K562 (cell line): ENCODE measurements at regions not wholly inside any gene's neighbourhood (a gene's known extent, or its start where the extent isn't known, plus 50 kb on each side); places are given as distances from the start of the nearest gene placed in this dataset.
A peak's percentile ranks its signal among the peaks of the same experiment; 100 is the strongest.

ENCODE experiments used
- ATAC-seq: fragments of 200-7000 bp; cut with Tn5 transposase; 3 replicates; pipeline ENCODE4 v1.9.1; 2020; ENCODE audit warnings: moderate library complexity
- BruUV-seq: library from RNA; stranded (reverse); fragments of 400-500 nt; replicated peaks from 2 replicates; lab custom pipeline; 2021; lab: Mats Ljungman, UMichigan
- CTCF ChIA-PET: fragments of 300-600 bp; formaldehyde crosslinking; extraction: SDS; loops from one replicate; lab custom pipeline; 2021; ENCODE audit warnings: low intra/inter-chr PET ratio; lab: Yijun Ruan, JAX
- POLR2A ChIA-PET: fragments of 300-600, 350-650 bp; sonication (Branson Sonifier 250); formaldehyde crosslinking; extraction: SDS; loops from one replicate; lab custom pipeline; 2021; ENCODE audit warnings: antibody characterized with exemption, inconsistent platforms; lab: Yijun Ruan, JAX
- DNase-seq, 4 experiments: peaks; one replicate each; pipeline versions ENCODE4 v3.0.0 to v3.0.0-alpha.2; 2011 to 2018; ENCODE audit warnings: low spot score in 3 of 4, mixed read lengths in 3 of 4; ENCODE audit errors: extremely low read depth in 1 of 4
- FAIRE-seq: peaks from 2 replicates; lab custom pipeline; 2011; peaks lifted over from hg19 to GRCh38; lab: Jason Lieb, UNC
- H2AFZ ChIP-seq: 2 replicates; pipeline ENCODE4 v1.6.0; 2011; ENCODE audit warnings: low read depth, low read length, control low read depth, inconsistent platforms
- H3K27ac ChIP-seq: fragments of 200-600 bp; 3 replicates; pipeline ENCODE4 v1.8.0; 2011; ENCODE audit warnings: low read depth, mild to moderate bottlenecking, control low read depth, inconsistent platforms, low read length, moderate library complexity, mixed read lengths; ENCODE audit errors: extremely low read depth
- H3K27me3 ChIP-seq, 2 experiments: fragments of 300-600 bp in 1 of 2; 2 replicates in 1 of 2; 3 replicates in 1 of 2; pipeline versions ENCODE4 v1.6.0 to v1.8.0; 2011; ENCODE audit warnings: inconsistent platforms in 2 of 2, low read length in 2 of 2, mild to moderate bottlenecking in 1 of 2, mixed read lengths in 1 of 2, moderate library complexity in 1 of 2; ENCODE audit not compliant: control insufficient read depth in 2 of 2, insufficient read depth in 2 of 2
- H3K36me3 ChIP-seq: fragments of 300-600 bp; 3 replicates; pipeline ENCODE4 v1.8.0; 2011; ENCODE audit warnings: mild to moderate bottlenecking, low read length, inconsistent platforms; ENCODE audit not compliant: control insufficient read depth, insufficient read depth
- H3K4me1 ChIP-seq, 2 experiments: fragments of 200-600 bp in 1 of 2; replicated peaks in 1 of 2; 2 replicates in 1 of 2; 3 replicates in 1 of 2; pipeline versions ENCODE4 v1.5.1 to v1.8.0; 2011; ENCODE audit warnings: inconsistent platforms in 2 of 2, low read length in 2 of 2, mild to moderate bottlenecking in 1 of 2, mixed read lengths in 1 of 2, moderate library complexity in 1 of 2; ENCODE audit not compliant: control insufficient read depth in 2 of 2, insufficient read depth in 2 of 2
- H3K4me2 ChIP-seq: 2 replicates; pipeline ENCODE4 v1.6.1; 2011; ENCODE audit warnings: low read length, control low read depth, inconsistent platforms, mixed read lengths; ENCODE audit not compliant: insufficient read depth
- H3K4me3 ChIP-seq: fragments of 200-600 bp; sonication (generic), shearing (Covaris generic); 2 replicates; pipeline ENCODE4 v1.5.1; 2016; ENCODE audit warnings: control low read depth, inconsistent platforms
- H3K79me2 ChIP-seq: fragments of 200-600 bp; 3 replicates; pipeline ENCODE4 v1.8.0; 2011; ENCODE audit warnings: low read length, inconsistent platforms; ENCODE audit not compliant: control insufficient read depth, insufficient read depth
- H3K9ac ChIP-seq, 2 experiments: 2 replicates each; pipeline versions ENCODE4 v1.6.0 to v1.6.1; 2011; ENCODE audit warnings: low read depth in 2 of 2, low read length in 2 of 2, control low read depth in 1 of 2, inconsistent platforms in 1 of 2, mild to moderate bottlenecking in 1 of 2, mixed read lengths in 1 of 2; ENCODE audit not compliant: insufficient read depth in 1 of 2
- H3K9me1 ChIP-seq: one replicate; pipeline ENCODE4 v1.6.0; 2011; ENCODE audit warnings: inconsistent platforms, mild to moderate bottlenecking, low read length, moderate library complexity; ENCODE audit not compliant: control insufficient read depth, insufficient read depth
- H3K9me3 ChIP-seq: replicated peaks from 2 replicates; pipeline ENCODE4 v1.5.1; 2011; ENCODE audit warnings: low read depth, low read length, inconsistent platforms; ENCODE audit not compliant: control insufficient read depth, insufficient read depth
- H4K20me1 ChIP-seq: replicated peaks from 2 replicates; pipeline ENCODE4 v1.6.1; 2011; ENCODE audit warnings: low read length, inconsistent platforms, mixed read lengths; ENCODE audit not compliant: control insufficient read depth, insufficient read depth
- CBFB ChIP-seq: sonication (generic); formaldehyde crosslinking; IDR thresholded peaks from 2 replicates; pipeline ENCODE4 v1.4.0; 2020; ENCODE audit warnings: mild to moderate bottlenecking, missing genetic modification reagents
- COPS2 ChIP-seq: fragments of 450-650 bp; conservative IDR thresholded peaks from 2 replicates; pipeline ENCODE4 v1.6.1; 2016; ENCODE audit warnings: mild to moderate bottlenecking, moderate library complexity
- KAT7 ChIP-seq: sonication (generic); formaldehyde crosslinking; IDR thresholded peaks from 2 replicates; pipeline ENCODE4 v1.8.0; 2022; ENCODE audit warnings: missing genetic modification reagents, mild to moderate bottlenecking, borderline replicate concordance
- MTA2 ChIP-seq: fragments of 450-650 bp; IDR thresholded peaks from 2 replicates; pipeline ENCODE4 v1.6.1; 2016; ENCODE audit warnings: low read depth
- NFE2 ChIP-seq: IDR thresholded peaks from 2 replicates; pipeline ENCODE4 v1.6.1; 2014; ENCODE audit warnings: antibody characterized with exemption, low read depth
- NUFIP1 ChIP-seq: fragments of 450-650 bp; IDR thresholded peaks from 2 replicates; pipeline ENCODE4 v1.6.1; 2018; ENCODE audit not compliant: partially characterized antibody
- PREB ChIP-seq: sonication (generic); formaldehyde crosslinking; IDR thresholded peaks from 2 replicates; pipeline ENCODE4 v1.8.1; 2023; ENCODE audit warnings: mild to moderate bottlenecking, missing genetic modification reagents
- RFX7 ChIP-seq: fragments of 250-450 bp; sonication (Bioruptor Pico); IDR thresholded peaks from 2 replicates; pipeline ENCODE4 v1.5.1; 2021; ENCODE audit warnings: mild to moderate bottlenecking
- RNF219 ChIP-seq: fragments of 250-450 bp; sonication (Bioruptor Pico); IDR thresholded peaks from 2 replicates; pipeline ENCODE4 v1.5.0; 2022; ENCODE audit warnings: mild to moderate bottlenecking
- SPI1 ChIP-seq: IDR thresholded peaks from 2 replicates; pipeline ENCODE4 v1.6.1; 2011; ENCODE audit warnings: low read depth, low read length, control low read depth, borderline replicate concordance
- ZNF140 ChIP-seq: fragments of 250-450 bp; sonication (Bioruptor Pico); IDR thresholded peaks from 2 replicates; pipeline ENCODE4 v1.8.0; 2021; ENCODE audit warnings: moderate library complexity, mild to moderate bottlenecking, inconsistent platforms
- ZNF165 ChIP-seq: fragments of 250-450 bp; sonication (Bioruptor Pico); IDR thresholded peaks from 2 replicates; pipeline ENCODE4 v1.4.0; 2020; ENCODE audit warnings: borderline replicate concordance
- ZNF583 ChIP-seq: fragments of 250-450 bp; sonication (Bioruptor Pico); IDR thresholded peaks from 2 replicates; pipeline ENCODE4 v1.4.0; 2020
- ZNF644 ChIP-seq: fragments of 200-800 bp; sonication (Bioruptor generic); IDR thresholded peaks from 2 replicates; pipeline ENCODE4 v1.6.1; 2016; ENCODE audit warnings: low read depth, missing genetic modification characterization, missing compliant biosample characterization
- ZNF785 ChIP-seq: fragments of 250-450 bp; sonication (Bioruptor Pico); IDR thresholded peaks from 2 replicates; pipeline ENCODE4 v1.4.0; 2020; ENCODE audit warnings: mild to moderate bottlenecking
- WGBS: fragments of 100-300 bp; shearing (Covaris generic); methylation state at CpG from one replicate; pipeline ENCODE4 v1.1.6; 2016; ENCODE audit warnings: low coverage, mixed read lengths; ENCODE audit not compliant: insufficient coverage; ENCODE audit errors: missing lambda C conversion rate; 5-methylcytosine and 5-hydroxymethylcytosine counted together
- in situ Hi-C: fragments of 300-500 bp; cut with MboI; formaldehyde crosslinking; loops from 4 replicates; pipeline ENCODE4 v1.15.0; 2018; ENCODE audit warnings: inconsistent platforms, mixed read lengths
- intact Hi-C: fragments of 100-400 bp; cut with micrococcal nuclease; formaldehyde crosslinking; loops from 2 replicates; pipeline ENCODE4 v1.14.2; 2022

GRCh38 chr3:177530908-177531307 is 333.6 kb upstream of the TBL1XR1 start:
- 21% methylated on average over 5 of the region's 5 CpGs for WGBS
- FAIRE-seq (no peak), DNase-seq (no peak), ATAC-seq (no peak; the same call in 2 of the 3 replicates)
- no peak overlapping the region for H3K27ac ChIP-seq
- H2AFZ ChIP-seq: no peak overlapping the region
- intact Hi-C loops (no loop called here), in situ Hi-C loops (no loop called here)
- H3K27me3 ChIP-seq: no peaks in the 10 kb centered on the region; a peak in 1 of 5 replicates
- no peaks in the 10 kb centered on the region for H4K20me1 ChIP-seq
- BruUV-seq: no TSS peak
- H3K9me3 ChIP-seq: no peaks in the 10 kb centered on the region
- H3K4me2 ChIP-seq: no peak overlapping the region
- TF ChIP-seq RNF219 (CRISPR knock-in tag) (no peak), SPI1 (peak; percentile 92), ZNF165 (CRISPR knock-in tag) (no peak)
- H3K9me1 ChIP-seq: no peaks in the 10 kb centered on the region
- H3K36me3 ChIP-seq: no peaks in the 10 kb centered on the region
- ChIA-PET CTCF (no interaction called here), POLR2A (no interaction called here)
- no peak overlapping the region for H3K9ac ChIP-seq
- H3K4me3 ChIP-seq: no peak overlapping the region
- no peaks in the 10 kb centered on the region; a peak in 1 of 5 replicates for H3K4me1 ChIP-seq
- H3K79me2 ChIP-seq: no peaks in the 10 kb centered on the region

- WGBS: 5% methylated on average over 2 of the region's 2 CpGs
- DNase-seq (no peak), FAIRE-seq (no peak), ATAC-seq (no peak)
- Histone ChIP-seq H3K4me3 (no peak overlapping the region), H3K79me2 (no peaks in the 10 kb centered on the region), H4K20me1 (no peaks in the 10 kb centered on the region), H3K4me1 (no peaks in the 10 kb centered on the region; a peak in 1 of 5 replicates), H3K4me2 (no peak overlapping the region), H2AFZ (no peak overlapping the region), H3K36me3 (no peaks in the 10 kb centered on the region), H3K9me1 (no peaks in the 10 kb centered on the region), H3K9me3 (no peaks in the 10 kb centered on the region), H3K27me3 (peaks cover 0 to 5% of the 10 kb centered on the region in 2 experiments; a peak in 1 of 5 replicates), H3K27ac (no peak overlapping the region), H3K9ac (no peak overlapping the region)
- BruUV-seq: no TSS peak
- CTCF ChIA-PET: interaction anchor here (0.7 kb wide), 1 partner anchor 836 kb away, joined by 4 read pairs; no protein-coding TSS in a partner anchor
- in situ Hi-C loops: no loop called here
- POLR2A ChIA-PET: no interaction called here
- intact Hi-C loops: no loop called here
- TF ChIP-seq KAT7 (CRISPR knock-in tag): no peak
- no peak for TF ChIP-seq MTA2
- TF ChIP-seq ZNF785: no peak
- TF ChIP-seq RFX7: no peak
- no peak for TF ChIP-seq NFE2
- no peak for TF ChIP-seq ZNF140 (CRISPR knock-in tag)
- no peak for TF ChIP-seq NUFIP1
- TF ChIP-seq COPS2: no peak
- TF ChIP-seq ZNF644 (tag): no peak
- TF ChIP-seq CBFB (CRISPR knock-in tag): no peak
- TF ChIP-seq PREB (CRISPR knock-in tag): no peak
- TF ChIP-seq ZNF583 (CRISPR knock-in tag): no peak
Observed at GRCh38 chr3:177536873-177537272, 339.6 kb upstream of the TBL1XR1 start.
